SIG-M5 treated with dmso at 0.1 percent for 504 hours (cell line): ENCODE measurements at regions not wholly inside any gene's neighbourhood (a gene's known extent, or its start where the extent isn't known, plus 50 kb on each side); places are given as distances from the start of the nearest gene placed in this dataset.
"Not testable (repeated sequence)": the region's sequence is repeated elsewhere in the genome, so short reads cannot be mapped to it uniquely, and the experiment has no call there.

ENCODE experiments used
- DNase-seq: peaks from one replicate; lab custom pipeline; 2025; ENCODE audit not compliant: unreplicated experiment; lab: John Stamatoyannopoulos, UW

DNA sequence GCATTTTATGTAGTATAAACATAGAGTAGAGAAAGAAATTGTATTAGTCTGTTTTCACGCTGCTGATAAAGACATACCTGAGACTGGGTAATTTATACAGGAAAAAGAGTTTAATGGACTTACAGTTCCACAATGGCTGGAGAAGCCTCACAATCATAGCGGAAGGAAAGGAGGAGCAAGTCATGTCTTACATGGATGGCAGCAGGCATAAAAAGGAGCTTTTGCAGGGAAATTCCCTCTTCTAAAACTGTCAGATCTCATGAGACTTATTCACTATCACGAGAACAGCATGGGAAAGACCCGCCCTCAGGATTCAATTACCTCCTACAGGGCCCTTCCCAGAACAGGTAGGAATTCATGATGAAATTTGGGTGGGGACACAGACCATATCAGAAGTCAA lies 98.1 kb downstream of the ARRDC3 start:
- DNase-seq, result not testable (repeated sequence)

DNA sequence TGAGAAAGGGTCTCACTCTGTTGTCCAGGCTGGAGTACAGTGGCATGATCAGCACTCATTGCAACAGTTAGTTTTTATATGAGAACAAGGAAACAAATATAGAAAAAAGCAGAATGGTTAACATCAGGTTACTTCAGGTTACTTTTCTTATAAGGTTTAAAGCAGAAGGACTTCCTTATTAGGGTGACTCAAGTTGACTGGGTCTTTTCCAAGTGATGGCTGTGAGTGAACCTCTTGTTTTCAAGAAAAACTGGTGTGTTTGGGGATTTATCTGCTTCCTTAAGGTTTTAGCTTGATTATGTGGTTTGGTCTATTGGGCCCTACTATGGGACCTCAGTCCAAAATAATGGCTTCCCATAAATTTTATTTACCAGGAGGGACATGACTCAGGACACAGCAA lies 99.2 kb downstream of the ARRDC3 start:
- no peak for DNase-seq

DNA sequence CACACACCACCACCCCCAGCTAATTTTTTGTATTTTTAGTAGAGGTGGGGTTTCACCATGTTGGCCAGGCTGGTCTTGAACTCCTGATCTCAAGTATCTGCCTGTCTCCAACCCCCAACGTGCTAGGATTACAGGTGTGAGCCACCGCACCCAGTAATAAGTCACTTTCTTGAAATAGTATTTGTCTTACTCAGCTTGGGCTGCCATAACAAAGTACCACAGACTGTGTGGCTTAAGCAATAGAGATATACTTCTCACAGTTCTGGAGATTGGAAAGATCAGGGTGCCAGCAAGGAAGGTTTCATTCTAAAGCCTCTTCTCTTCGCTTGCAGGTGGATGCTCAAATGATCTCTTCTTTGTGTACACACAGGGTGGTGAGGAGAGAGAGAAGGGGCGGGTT lies 99.8 kb downstream of the ARRDC3 start:
- DNase-seq, result no peak

DNA sequence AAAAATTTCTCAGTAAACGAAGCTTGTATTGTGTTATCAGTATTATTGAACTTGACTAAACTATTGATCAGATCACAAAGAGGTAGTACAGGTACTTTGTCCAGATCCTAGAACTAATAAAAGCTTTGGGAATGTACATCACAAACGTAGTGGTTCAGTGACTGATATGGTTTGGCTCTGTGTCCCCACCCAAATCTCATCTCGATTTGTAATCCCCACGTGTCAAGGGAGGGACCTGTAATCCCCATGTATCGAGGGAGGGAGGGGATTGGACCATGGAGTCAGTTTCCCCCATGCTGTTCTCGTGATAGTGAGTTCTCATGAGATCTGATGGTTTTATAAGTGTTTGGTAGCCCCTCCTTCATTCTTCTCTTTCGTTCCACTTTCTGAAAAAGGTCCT lies 100.9 kb downstream of the ARRDC3 start:
- no peak for DNase-seq

DNA sequence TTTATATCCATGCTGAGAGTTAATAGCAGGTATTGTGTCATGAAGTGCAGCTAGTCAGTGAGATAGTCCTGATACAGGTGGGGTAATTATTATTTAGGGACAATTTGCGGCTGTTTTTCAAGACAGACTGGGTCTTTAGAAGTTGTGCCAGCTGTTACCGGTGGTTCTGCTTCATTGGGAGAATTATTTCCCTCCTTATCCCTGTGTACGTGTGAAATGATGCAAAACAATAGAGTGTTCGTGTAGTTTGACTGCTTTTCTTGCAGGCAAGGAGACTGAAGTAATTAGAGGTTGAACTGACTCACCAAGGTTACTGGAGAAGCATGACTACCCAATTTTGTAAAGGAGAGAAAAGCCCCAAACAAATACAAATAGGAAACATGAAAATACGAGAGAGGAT lies 101.7 kb downstream of the ARRDC3 start:
- no peak for DNase-seq

DNA sequence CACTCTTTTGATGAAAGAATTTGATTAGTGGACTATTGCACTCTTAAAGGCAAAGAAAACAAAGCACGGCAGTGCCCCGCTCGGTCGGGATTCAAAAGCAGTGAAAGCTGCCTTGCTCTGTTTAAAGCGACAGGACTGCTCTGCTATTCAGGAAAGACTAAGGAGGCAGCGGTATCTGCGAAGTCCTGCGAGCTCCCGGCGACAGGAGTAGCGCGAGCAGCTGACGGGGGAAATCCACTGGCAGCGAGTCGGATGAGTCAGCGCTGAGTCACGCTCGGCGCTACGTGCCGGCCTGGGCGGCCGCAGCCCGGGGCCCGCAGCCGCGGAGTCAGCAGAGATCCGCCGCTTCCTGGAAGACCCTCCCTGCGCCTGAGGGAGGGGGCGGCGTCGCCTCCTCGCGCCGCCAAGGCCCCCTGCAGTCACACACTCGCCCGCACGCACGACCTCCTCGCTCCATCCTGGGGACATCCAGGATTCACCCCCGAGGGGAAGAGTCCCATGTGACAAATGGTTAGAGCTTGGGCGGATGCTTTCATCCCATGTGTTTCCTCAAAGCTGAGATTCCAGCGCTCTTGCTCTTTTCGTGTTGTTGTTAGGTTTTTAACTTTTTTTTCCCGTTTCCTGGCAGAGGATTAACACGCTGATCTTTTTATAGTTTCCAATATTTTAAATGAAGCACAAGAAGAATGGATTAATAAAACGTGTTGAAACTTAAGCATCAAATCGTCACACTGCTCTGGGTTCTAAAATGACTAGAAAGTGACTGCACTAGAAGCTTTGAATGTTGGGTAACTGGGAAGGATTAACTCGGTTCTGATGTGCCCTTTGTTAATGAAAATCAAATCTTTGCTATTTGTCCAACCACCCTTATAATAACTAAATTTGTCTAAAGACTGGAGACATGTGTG lies 102.5 kb downstream of the ARRDC3 start:
- peak; percentile 87 for DNase-seq

DNA sequence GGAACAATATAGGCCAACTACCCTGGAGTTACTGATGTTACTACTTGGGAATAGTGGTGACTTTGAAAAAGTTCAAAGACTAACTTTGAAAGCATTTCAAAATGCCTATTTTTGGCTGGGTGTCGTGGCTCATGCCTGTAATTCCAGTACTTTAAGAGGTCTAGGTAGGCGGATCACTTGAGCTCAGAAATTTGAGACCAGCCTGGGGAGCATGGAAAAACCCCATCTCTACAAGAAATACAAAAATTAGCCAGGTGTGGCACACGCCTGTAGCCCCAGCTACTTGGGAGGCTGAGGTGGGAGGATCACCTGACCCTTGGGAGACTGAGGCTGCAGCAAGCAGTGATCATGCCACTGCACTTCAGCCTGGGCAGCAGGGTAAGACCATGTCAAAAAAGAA lies 105.3 kb downstream of the ARRDC3 start:
- no peak for DNase-seq

DNA sequence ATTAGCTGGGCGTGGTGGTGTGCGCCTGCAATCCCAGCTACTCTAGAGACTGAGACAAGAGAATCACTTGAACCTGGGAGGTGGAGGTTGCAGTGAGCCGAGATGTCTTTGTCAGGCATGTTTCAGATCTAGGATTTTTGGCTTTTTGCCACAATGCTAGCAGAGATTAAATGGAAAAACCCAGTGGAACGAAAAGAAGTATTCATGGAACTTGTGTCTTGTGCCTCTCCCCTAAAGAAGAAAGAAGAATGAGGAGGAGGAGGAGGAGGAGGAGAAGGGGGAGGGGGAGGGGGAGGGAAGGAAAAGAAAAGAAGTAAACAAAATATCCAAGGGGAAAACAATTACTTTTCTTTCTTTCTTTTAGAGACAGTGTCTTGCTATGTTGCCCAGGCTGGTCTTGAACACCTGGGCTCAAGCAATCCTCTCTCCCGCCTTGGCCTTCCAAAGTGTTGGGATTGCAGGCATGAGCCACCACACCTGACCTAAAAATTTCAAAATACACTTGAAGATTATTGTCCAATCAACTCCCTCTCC lies 106.0 kb downstream of the ARRDC3 start:
- DNase-seq, result no peak

DNA sequence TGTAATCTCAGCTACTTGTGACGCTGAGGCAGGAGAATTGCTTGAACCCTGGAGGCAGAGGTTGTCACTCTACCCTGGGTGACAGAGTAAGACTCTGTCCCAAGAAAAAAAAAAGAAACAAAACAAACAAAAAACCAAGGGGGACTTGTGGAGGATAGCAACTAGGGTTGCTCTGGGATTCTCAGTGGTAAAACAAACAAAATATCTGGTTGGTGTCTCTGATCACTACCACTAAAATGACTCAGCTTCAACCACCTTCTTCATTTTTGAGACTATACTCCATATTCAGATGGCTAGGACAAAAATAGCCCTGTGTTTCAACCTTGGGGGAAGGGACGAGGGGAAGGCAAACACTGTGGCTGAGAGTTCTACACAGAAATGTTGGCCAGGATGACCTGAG lies 110.3 kb downstream of the ARRDC3 start:
- peak; percentile 55 for DNase-seq

DNA sequence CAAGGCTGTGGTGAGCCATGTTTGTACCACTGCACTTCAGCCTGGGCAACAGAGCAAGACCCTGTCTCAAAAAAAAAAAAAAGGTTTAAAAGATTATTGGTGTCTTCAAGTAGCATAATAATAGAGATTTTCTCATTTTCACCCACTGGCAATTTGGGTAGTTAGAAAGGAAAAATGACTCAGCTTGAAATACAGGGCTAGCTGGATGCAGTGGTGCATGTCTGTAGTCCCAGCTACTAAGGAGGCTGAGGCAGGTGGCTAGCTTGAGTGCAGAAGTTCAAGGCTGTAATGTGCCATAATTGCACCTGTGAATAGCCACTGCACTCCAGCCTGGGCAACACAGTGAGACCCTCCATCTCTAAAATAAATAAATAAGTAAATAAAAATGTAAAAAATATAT lies 111.1 kb downstream of the ARRDC3 start:
- DNase-seq, result no peak

DNA sequence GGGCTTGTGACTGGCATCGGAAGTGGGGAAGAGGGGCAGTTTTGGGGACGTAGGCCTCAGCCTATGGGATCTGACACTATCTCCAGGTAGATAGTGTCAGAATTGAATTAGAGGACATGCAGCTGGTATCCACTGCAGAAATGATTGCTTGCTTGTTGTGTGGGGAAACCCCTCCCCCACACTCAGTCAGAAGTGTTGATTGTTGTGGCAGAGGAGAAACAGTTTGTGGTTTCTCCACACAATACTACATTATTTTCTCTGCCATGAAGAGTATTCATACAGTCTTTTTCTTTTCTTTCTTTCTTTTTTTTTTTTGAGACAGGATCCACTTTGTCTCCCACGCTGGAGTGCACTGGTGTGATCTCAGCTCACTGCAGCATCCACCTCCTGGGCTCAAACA lies 113.9 kb downstream of the ARRDC3 start:
- DNase-seq, result no peak

DNA sequence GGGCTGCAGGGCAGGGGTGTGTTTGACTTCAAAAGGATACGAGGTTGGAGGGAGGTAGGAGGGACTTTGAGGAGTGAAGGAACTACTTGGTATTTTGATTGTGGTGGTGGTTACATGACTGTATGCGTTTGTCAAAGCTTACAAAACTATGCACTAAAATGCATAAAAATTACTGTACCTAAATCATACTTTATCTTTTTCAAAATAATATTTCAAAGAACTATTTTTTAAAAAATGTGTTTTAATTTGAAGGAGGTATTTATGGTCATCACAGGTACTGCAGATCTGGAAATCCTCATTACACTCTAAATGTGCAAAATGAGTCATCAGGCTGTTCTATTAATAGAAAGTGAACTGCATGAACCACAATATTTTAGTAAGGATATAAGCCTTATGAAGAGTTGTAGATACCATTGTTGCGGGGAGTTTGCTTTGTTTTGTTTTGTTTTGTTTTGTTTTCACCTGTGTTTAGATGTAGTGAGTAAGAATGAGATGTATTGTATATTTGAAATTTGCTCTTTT lies 116.9 kb downstream of the ARRDC3 start:
- DNase-seq, result peak; percentile 20

DNA sequence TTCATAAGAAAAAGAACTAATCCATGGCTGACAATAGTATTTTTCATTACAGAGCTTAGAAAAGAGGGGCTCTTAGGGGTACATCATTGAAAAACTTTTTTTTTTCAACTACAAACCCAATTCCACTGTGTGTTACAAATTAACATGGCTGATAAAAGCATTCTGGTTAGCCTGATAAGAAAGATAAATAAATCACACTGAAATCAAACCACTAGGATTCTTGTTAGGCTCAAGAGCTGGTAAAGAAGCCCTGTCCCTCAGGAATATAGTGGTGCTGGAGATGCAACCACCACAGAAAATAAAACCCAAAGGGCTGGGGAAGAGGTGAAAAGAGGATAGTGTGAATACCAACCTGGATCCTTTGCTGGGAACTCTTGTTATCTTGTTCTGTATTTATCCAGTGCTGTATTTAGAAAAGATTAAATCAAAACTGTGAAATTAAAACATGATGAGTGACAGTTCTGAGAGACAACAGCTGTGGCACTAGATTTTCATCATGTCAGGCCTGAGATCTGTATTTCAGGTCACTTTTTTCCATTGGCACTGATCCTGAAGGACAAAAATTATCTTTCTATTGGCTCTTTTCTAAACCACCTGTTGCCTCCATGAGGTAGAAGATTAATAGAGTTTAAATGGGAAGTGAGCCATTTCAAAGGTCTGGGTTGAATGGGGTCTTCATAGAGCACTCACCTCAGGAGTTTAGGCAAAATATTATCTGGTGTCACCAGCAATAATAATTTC lies 118.6 kb downstream of the ARRDC3 start:
- no peak for DNase-seq

DNA sequence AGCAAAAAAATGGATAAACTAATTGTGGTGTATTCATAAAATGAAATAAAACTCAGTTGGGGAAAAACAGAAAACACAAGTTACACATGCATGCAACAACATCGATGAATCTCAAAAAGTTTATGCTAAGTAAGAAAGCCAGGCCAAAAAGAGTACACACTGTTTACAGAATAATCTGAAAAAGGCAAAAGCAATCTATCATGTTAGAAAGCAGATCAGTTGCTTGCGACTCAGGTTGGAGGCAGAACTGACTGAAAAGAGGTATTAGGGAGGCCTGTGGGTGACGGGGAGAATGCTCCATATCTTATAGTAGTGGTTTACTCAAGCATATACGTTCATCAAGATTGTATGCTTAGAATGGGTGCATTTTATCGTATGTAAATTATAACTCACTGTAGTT lies 119.2 kb downstream of the ARRDC3 start:
- DNase-seq, result no peak

DNA sequence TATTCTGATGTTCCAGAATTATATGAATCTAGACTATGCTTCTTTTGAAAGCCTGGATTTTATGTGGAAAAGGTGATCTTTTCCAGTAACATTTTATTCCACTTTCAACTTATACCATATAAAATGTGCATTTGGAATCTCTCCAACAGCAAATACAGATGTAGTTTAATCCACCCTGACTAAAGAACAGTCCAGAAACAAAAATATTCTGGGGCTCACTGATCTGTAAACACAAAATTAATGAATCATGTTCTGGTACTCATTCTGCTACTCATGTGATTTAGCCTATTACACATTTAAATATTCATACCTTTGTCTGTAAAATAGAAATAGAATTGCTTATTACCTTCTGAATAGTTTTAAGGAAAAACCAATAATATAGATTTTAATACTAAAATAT lies 125.8 kb downstream of the ARRDC3 start:
- no peak for DNase-seq

DNA sequence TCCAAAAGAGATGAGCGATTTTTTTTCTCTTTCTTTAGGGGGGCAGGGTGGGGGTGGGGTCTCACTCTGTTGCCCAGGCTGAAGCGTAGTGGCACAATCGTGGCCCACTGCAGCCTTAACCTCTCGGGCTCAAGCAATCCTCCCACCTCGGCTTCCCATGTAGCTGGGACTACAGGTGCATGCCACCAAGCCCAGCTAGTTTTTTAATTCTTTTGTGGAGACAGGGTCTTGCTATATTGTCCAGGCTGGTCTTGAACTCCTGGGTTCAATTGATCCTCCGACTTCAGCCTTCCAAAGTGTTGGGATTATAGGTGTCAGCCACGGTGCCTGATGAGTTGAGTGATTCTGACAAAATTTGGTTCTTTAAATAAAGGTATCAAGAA lies 127.0 kb downstream of the ARRDC3 start:
- no peak for DNase-seq

DNA sequence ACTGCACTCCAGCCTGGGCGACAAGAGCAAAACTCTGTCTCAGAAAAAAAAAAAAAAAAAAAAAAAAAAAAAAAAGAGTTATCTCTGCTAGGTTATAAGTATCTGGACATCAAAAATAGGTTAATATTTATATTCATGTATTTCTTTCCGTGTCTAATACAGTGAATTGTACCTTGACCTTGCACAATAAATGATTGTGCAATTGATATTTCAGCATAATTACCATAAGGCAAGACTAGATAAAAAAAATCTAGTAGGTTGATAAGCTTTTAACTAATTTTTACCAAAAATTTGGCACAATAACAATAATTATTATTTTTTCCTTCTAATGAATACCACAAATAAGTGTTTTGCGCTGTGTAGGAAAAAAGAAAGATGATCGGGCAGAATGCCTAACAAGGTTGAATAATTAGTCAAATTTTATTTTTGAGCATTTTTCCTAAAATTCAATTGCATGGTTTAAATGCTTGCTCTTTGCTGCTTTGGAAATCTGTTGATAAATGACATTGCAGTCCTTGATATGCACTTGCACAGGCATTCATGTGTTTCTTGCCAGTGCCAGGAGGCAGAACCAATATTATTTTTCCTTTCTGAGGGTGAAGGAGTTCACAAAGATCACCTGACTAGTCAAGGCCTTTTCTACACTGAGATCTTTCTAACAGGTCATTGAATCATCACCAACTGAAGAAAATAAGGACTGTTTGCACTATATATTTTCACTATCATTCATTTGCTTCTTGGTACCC lies 127.5 kb downstream of the ARRDC3 start:
- no peak for DNase-seq

DNA sequence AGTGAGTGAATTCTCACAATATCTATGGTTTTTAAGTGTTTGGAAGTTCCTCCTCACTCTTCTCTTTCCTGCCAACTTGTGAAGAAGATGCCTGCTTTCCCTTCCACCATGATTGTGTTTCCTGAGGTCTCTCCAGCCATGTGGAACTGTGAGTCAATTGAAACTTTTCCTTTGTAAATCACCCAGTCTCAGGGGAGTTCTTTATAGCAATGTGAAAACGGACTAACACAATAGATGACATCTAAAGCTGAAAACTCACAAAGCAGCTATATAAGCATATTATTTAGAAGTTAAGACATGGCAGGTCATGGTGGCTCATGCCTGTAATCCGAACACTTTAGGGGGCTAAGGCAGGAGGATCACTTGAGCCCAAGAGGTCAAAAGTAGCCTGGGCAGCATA lies 130.2 kb downstream of the ARRDC3 start:
- DNase-seq, result no peak

DNA sequence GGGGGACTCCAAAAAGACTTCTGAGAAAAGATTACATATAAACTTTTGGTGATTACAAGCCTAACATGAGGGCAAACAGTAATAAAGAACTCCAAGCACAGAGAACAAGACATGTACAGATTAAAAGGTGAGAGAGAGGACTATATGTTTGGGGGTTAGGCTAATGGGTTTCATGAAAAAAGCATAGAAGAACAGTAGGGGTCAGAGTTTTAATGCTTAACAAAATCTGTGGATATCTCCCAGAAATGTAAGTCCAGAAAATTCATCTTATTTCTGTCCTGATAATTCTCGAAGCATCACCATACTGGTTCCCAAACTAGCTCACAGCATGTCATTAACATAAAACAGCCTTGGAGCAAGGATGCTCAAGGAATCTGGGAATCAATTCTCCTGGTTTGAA lies 137.2 kb downstream of the ARRDC3 start:
- DNase-seq, result no peak

DNA sequence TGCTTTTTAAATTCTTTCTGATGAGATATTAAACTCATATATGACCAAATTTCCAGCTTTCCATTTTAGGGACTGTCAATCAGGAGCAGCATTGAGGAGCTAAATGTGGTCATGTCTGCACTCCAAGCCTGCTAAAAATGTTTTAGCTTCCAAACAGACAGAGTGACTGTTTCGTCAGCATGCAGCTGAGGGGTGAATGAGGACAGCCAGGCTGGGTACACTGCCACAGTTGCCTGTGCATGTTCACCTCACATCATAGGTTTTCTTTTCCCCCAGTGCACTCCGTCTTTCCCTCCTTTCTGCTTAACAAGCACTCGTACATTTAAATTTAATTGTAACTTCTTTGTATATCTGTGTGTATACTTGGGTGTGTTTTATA lies 138.1 kb downstream of the ARRDC3 start:
- DNase-seq, result no peak

DNA sequence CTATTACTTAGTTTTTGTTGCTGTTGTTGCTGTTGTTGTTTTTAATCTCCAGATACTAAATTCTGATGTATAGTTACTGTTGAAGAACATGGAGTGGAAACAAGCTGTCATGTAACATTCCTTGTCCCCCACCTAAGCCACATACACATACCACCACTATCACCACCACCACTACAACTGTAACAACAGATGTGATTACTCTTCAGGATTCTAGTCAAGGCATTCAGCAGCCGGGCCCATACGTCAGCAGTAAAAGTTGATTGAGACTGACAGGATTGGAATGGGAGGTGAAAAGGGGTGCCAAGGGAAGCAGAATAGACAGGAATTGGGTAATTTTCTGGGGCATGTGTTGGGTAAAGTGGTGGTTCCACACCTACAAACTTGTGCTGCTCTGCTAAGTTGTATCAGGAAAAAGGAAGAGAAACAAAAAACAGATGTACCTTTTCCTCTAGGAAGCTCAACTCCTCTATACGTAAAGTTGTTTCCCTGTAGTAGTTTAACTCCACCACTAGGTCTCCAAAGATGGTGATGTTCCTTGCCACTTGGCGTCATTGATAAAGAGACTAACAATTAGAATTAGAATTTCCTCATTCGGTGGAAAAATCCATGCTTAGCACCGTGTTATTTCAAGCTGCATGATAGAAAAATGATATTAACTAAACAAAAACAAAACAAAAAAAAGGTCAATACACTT lies 138.6 kb downstream of the ARRDC3 start:
- DNase-seq, result no peak
